GM18861 (cell line): ENCODE measurements at regions not wholly inside any gene's neighbourhood (a gene's known extent, or its start where the extent isn't known, plus 50 kb on each side); places are given as distances from the start of the nearest gene placed in this dataset.

Source experiments
- ATAC-seq: cut with Tn5 transposase; IDR thresholded peaks from one replicate; pipeline ENCODE4 v1.9.1; 2021; ENCODE audit not compliant: unreplicated experiment

- ATAC-seq: no peak
Observed at GRCh38 chr2:65514555-65515195, 82.3 kb upstream of the SPRED2 start.

DNA sequence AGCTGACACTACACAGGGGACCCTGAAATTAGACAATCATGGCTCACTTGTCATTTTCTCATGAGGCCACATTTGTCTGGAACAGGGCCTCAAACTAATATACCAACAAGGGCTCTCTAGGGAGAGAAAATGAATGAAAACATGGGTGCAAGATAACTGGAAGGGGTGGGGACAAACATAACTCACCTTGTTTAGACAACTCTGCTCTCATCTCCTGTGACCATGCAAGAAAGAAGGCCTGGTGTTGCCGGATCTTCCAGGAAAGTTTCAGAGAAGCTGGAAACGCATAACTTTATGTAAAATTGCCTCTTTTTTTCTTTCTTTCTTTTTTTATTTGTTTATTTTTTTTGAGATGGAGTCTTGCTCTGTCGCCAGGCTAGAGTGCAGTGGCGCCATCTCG lies 80.4 kb upstream of the SPRED2 start:
- no peak for ATAC-seq

GRCh38 chr2:65511306-65511705 lies 78.9 kb upstream of the SPRED2 start:
- no peak for ATAC-seq

DNA sequence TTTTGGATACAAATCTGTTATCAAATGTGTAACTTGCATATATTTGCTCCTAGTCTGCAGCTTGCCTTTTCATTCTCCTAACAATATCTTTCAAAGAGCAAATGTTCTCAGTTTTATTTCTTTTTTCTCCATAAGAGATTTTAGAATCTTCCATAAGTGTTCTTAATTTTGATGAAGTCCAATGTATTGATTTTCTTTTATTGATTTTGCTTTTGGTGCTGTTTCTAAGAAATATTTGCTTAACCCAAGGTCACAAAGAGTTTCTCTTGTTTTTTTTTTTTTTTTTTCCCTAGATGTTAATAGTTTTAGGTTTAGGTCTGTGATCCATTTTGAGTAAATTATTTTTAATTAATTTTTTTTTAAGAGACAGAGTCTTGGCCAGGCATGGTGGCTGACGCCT lies 75.8 kb upstream of the SPRED2 start:
- ATAC-seq: no peak

- no peak for ATAC-seq
Observed at GRCh38 chr2:65507102-65508069, 75.0 kb upstream of the SPRED2 start.

DNA sequence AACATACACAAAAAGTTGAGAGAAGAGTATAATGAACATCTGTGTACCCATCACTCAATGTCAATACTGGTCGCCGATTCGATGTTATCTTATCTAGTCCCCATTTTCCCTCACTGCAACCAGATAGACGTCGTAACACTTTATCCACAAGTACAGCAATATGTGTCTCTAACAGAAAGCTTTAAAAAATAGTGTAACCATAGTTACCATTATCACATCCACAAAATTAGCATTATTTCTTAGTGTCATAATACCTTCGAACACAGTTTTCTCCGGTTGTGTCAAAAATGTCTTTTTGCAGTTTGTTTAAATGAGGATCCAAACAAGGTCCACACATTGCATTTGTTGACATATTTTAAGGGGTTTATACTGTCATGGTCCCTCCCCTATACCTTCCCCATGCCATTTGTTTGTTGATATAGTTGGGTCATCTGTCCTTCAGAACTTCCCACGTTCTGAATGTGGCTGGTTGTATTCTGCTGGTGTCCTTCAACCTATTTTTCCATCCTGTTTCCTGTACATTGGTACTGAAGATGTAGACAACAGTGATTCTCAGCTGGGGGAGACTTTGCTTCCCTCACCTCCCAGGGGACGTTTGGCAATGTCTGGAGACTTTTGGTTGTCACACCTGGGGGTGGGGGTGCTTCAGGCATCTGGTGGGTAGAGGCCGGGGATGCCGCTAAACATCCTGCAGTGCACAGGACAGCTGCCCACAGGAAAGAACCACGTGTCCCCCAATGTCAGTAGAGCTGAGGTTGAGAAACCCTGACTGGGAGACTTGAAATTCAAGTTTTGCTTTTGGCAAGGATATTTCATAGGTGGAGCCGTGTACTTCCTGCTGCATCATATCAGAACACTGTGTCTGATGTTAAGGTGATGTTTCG lies 72.7 kb upstream of the SPRED2 start:
- no peak for ATAC-seq

DNA sequence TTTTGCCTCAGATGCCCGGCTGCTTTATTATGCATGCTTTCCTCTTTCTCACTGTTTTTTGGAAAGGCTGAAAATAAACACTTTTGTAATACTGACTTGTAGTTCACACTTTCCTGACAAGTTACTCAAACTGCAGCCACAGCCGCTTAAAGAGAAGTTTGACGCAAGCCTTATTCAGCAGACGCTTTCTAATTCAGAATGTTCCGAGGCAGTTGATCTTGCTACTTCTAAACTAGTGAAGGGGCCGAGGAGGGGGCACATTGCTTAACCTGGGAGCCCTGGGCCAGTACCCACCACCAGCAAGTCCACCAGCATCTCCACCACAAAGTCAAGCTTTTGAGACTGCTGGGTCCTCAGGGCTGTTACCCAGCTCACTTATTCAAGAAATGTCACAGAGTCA lies 71.8 kb upstream of the SPRED2 start:
- no peak for ATAC-seq

GRCh38 chr2:65503746-65504145 lies 71.3 kb upstream of the SPRED2 start:
- ATAC-seq: no peak

DNA sequence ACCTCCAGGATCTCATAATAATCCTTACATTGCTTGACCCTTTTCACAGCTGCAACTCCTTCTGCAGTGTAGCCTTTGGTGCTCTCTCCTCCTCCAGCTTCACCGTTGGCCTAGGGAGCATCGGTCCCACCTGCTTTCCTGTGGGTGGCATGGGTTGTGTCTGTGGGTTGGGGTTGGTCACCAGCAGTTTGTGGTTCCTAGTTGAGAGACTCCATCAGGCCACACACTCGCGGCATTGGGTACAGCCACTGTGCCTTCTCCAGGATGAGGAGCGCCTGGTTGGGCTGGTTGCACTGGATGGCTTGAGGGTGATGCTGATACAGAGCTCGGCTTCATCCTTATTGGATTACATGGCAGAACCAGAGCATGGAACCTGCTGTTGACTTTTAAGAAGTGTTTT lies 69.4 kb upstream of the SPRED2 start:
- ATAC-seq: no peak

- no peak for ATAC-seq
Observed at GRCh38 chr2:65501074-65501473, 68.7 kb upstream of the SPRED2 start.

GRCh38 chr2:65500310-65501040 lies 68.1 kb upstream of the SPRED2 start:
- no peak for ATAC-seq

DNA sequence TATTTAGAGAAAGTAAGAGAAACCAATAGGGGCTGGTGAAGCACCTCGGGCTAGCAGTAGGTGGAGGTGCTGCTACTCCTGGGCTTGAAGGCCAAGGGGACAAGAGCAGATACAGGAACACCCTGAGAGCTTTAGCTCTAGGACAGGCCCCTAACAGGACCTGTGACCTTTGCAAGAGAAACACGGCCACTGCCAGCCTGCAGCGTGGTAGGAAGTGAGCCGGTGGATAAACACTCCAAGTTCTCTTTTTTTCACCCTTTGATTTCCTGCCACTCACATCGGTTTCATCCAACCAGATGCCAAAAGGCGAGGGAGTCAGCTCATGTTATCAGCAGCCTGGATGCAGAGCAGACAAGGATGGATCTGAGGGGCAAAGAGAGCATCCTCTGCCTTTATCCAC lies 66.8 kb upstream of the SPRED2 start:
- ATAC-seq: no peak

DNA sequence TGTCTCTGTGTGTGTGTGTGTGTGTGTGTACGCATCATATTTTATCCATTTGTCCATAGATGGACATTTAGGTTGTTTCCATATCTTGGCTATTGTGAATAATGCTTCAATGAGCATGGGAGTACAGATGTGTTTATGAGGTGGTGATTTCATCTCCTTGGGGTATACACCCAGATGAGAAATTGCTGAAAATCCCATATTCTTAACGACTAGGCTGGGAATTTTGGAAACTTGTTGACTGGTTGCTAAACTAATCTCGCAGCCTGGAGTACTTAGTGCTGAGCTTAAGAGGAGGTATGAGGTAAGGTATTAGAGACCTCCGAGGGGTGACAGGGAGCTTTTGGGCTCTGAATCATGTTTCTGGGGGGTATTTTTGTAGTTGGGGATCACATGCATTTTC lies 66.0 kb upstream of the SPRED2 start:
- ATAC-seq: no peak

DNA sequence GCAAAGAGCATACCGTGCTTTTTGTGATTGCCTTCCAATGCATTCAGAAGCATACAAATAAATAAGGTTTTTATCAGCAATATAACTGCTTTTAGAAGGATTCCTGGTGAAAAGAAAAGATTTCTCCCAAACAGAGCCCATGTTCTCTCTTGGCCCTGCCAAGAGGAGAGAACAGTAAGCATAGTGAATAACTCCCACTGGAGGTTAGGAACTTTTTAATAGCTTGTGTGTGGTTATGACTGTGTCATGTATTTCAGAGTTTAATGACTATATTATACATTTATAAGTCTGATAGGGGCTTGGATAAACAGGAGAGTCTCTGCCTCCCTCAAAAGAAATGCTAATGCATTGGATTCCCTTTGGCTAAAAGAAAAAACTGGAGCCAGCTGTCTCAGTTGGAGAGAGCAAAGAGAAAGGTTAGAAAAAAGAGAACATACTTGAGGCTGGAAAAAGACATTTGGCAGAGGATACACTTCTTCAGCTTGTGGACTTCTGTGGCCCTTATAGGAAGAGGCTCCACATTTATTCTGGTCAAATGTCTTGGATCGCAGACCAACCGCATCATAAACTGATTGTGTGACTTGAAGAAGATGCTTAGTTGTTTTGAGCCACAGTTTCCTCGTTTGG lies 63.0 kb upstream of the SPRED2 start:
- no peak for ATAC-seq

DNA sequence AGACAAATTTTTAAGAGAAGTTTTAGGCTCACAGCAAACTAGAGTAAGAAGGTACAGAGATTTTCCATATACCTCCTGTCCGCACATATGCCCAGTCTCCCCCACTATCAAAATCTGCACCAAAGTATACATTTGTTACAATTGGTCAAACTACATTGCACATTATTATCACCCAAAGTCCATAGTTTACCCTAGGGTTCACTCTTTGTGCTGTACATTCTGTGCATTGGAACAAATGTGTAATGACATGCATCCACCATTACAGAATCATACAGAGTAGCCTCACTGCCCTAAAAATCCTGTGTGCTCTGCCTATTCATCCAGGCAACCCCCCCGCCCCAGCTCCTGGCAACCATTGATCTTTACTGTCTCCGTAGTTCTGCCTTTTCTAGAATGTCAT lies 61.7 kb upstream of the SPRED2 start:
- ATAC-seq: no peak

- ATAC-seq: no peak
Observed at GRCh38 chr2:65491381-65491905, 59.0 kb upstream of the SPRED2 start.

DNA sequence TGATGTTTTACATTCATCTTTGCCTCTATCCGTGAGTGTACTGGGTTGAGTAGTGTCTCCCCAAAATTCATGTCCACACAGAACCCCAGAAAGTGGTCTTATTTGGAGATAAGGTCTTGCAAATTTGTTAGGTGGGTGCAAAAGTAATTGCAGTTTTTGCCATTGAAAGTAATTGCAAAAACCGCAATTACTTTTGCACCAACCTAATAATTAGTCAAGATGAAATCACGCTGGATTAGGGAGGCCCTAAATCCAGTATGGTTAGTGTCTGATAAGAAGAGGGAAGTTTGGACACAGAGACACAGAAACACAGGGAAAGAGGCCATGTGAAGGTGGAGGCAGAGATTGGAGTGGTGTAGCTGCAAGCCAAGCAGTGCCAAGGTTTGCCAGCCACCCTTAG lies 57.8 kb upstream of the SPRED2 start:
- no peak for ATAC-seq

GRCh38 chr2:65489269-65489668 lies 56.9 kb upstream of the SPRED2 start:
- ATAC-seq: no peak

- no peak for ATAC-seq
Observed at GRCh38 chr2:65488527-65488926, 56.1 kb upstream of the SPRED2 start.

DNA sequence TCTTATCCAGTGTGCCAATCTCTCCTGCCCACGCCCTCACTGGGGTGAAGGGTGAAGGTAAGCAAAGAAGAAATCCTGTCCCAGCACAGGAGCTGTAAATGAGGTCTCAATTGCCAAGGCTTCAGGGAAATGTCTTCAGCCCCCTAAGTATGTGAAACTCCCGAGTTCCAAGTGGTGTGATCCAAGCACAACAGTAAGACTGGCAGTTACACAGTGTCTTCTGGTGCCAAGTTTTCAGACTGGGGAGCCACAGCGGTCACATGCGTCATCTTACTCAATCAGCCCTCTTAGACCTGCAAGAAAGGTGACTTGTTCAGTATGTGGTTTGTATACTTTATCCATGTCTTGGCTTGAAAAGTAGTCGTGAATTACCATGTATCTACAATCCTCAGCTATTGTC lies 55.0 kb upstream of the SPRED2 start:
- no peak for ATAC-seq
